ENCODE measurements at regions not wholly inside any gene's neighbourhood (a gene's known extent, or its start where the extent isn't known, plus 50 kb on each side); places are given as distances from the start of the nearest gene placed in this dataset.

GRCh38 chr12:115398311-115398781 lies 714.4 kb upstream of the TBX3 start:
- DNase-seq (no peak), ATAC-seq (no peak)
- H3K27me3 ChIP-seq, result no peaks in the 10 kb centered on the region
- H3K4me3 ChIP-seq, result no peak overlapping the region
- intact Hi-C loops (cut with DNase I; ENCODE audit: low total_unique reads) (no loop called here), in situ Hi-C loops (cut with MboI; ENCODE audit: low sequenced_read_pairs in 4 of 4) (no loop called here)
- no peaks in the 10 kb centered on the region for H3K4me1 ChIP-seq
- H3K36me3 ChIP-seq, result no peaks in the 10 kb centered on the region
- peaks cover 0 to 5% (median 0%) of the 10 kb centered on the region in 3 donors for H3K9me3 ChIP-seq
- no peak overlapping the region for H3K27ac ChIP-seq
- TF ChIP-seq CTCF (IDR thresholded peaks at IDR 0.05 in 4 of 5, conservative IDR thresholded peaks at IDR 0.05 in 1 of 5), result no peak
- TF ChIP-seq POLR2A (IDR thresholded peaks at IDR 0.05), result no peak

DNA sequence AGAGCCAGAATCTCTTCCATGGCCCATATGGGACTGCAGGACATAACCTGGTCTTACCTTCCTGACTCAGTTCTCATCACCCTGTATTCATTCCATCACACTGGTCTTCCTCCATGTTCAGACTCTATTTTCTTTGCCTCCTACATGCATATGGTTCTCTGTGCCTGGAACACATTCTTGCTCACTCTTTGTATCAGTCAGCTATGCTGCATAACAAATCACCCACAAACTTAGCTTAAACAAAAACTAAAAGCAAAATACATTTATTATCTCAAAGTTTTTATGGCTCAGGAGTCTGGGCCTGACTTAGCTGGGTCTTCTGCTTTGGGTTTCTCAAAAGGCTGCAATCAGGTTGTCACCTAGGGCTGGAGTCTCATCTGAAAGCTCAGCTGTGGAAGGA lies 712.6 kb upstream of the TBX3 start:
- no peak for ATAC-seq
- Histone ChIP-seq H3K36me3 (no peaks in the 10 kb centered on the region), H3K9me3 (peaks cover 0 to 5% (median 0%) of the 10 kb centered on the region in 3 donors), H3K4me3 (no peak overlapping the region), H3K27me3 (no peaks in the 10 kb centered on the region), H3K4me1 (no peaks in the 10 kb centered on the region), H3K27ac (no peak overlapping the region)
- intact Hi-C loops (cut with DNase I; ENCODE audit: low total_unique reads), result no loop called here
- no peak for TF ChIP-seq CTCF (IDR thresholded peaks at IDR 0.05 in 4 of 5, conservative IDR thresholded peaks at IDR 0.05 in 1 of 5)
- no peak for TF ChIP-seq POLR2A (IDR thresholded peaks at IDR 0.05)
- no peak for DNase-seq
- in situ Hi-C loops (cut with MboI; ENCODE audit: low sequenced_read_pairs in 4 of 4), result no loop called here

- Histone ChIP-seq H3K27ac (no peak overlapping the region), H3K36me3 (no peaks in the 10 kb centered on the region), H3K9me3 (peaks cover 0 to 5% (median 0%) of the 10 kb centered on the region in 3 donors), H3K4me1 (no peaks in the 10 kb centered on the region), H3K4me3 (no peak overlapping the region), H3K27me3 (no peaks in the 10 kb centered on the region)
- TF ChIP-seq POLR2A (IDR thresholded peaks at IDR 0.05), result no peak
- in situ Hi-C loops (cut with MboI; ENCODE audit: low sequenced_read_pairs in 4 of 4) (no loop called here), intact Hi-C loops (cut with DNase I; ENCODE audit: low total_unique reads) (no loop called here)
- no peak for DNase-seq
- no peak for ATAC-seq
These were observed 710.7 kb upstream of the TBX3 start for GRCh38 chr12:115394496-115395220.

GRCh38 chr12:115388139-115388538 lies 704.2 kb upstream of the TBX3 start:
- no peaks in the 10 kb centered on the region for H3K4me1 ChIP-seq
- intact Hi-C loops (cut with DNase I; ENCODE audit: low total_unique reads), result no loop called here
- TF ChIP-seq CTCF (IDR thresholded peaks at IDR 0.05 in 4 of 5, conservative IDR thresholded peaks at IDR 0.05 in 1 of 5) (no peak), POLR2A (IDR thresholded peaks at IDR 0.05) (no peak)
- no peaks in the 10 kb centered on the region for H3K27me3 ChIP-seq
- H3K4me3 ChIP-seq, result no peak overlapping the region
- no peak for ATAC-seq
- no peaks in the 10 kb centered on the region for H3K9me3 ChIP-seq
- no peak for DNase-seq
- no peak overlapping the region for H3K27ac ChIP-seq
- in situ Hi-C loops (cut with MboI; ENCODE audit: low sequenced_read_pairs in 4 of 4), result no loop called here
- no peaks in the 10 kb centered on the region for H3K36me3 ChIP-seq

DNA sequence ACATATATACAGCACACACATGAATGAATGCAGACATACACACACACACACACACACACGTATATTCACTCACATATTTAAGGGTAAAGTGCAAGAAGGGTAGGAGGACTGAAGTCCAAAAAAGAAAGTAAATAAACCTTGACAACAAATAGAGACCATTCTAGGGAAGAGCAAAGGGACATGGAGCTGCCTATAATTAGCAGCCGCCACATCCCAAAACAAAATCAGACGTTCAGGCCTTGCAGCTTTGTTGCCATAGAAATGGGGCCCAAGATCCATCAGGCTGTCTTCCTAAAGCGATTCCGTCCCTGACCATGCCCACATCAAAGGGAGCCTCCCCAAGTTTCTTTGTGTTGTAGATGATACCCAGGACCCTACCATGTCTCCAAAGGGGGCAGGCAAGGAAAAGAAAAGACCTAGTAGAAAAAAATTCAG lies 703.5 kb upstream of the TBX3 start:
- in situ Hi-C loops (cut with MboI; ENCODE audit: low sequenced_read_pairs in 4 of 4), result no loop called here

More for the DNA sequence above, 703.5 kb upstream of the TBX3 start:
- intact Hi-C loops (cut with DNase I; ENCODE audit: low total_unique reads), result no loop called here
- H3K27me3 ChIP-seq, result no peaks in the 10 kb centered on the region
- TF ChIP-seq POLR2A (IDR thresholded peaks at IDR 0.05) (no peak), CTCF (IDR thresholded peaks at IDR 0.05 in 4 of 5, conservative IDR thresholded peaks at IDR 0.05 in 1 of 5) (no peak)
- no peaks in the 10 kb centered on the region for H3K9me3 ChIP-seq
- H3K36me3 ChIP-seq, result no peaks in the 10 kb centered on the region
- no peaks in the 10 kb centered on the region for H3K4me1 ChIP-seq
- DNase-seq, result no peak
- no peak overlapping the region for H3K4me3 ChIP-seq
- no peak for ATAC-seq
- H3K27ac ChIP-seq, result no peak overlapping the region

Measured in gastrocnemius medialis (tissue), 4 donors.